Coronary artery (tissue), 2 donors: ENCODE measurements at regions not wholly inside any gene's neighbourhood (a gene's known extent, or its start where the extent isn't known, plus 50 kb on each side); places are given as distances from the start of the nearest gene placed in this dataset.
"Not testable (repeated sequence)": the region's sequence is repeated elsewhere in the genome, so short reads cannot be mapped to it uniquely, and the experiment has no call there.

Source experiments
- DNase-seq: peaks from one replicate; pipeline ENCODE4 v3.0.0-alpha.2; 2017; ENCODE audit warnings: low spot score
- H3K27ac ChIP-seq, 2 donors: fragments of 200-600 bp; sonication (generic); one replicate each; pipeline ENCODE4 v1.5.1; 2016 to 2019
- H3K4me3 ChIP-seq: fragments of 200-600 bp; sonication (generic); 2 replicates; pipeline ENCODE4 v1.5.1; 2016; ENCODE audit warnings: mild to moderate bottlenecking, moderate library complexity
- CTCF ChIP-seq: fragments of 200-600 bp; sonication (generic); IDR thresholded peaks from one replicate; pipeline ENCODE4 v1.5.1; 2019; ENCODE audit warnings: antibody characterized with exemption

DNA sequence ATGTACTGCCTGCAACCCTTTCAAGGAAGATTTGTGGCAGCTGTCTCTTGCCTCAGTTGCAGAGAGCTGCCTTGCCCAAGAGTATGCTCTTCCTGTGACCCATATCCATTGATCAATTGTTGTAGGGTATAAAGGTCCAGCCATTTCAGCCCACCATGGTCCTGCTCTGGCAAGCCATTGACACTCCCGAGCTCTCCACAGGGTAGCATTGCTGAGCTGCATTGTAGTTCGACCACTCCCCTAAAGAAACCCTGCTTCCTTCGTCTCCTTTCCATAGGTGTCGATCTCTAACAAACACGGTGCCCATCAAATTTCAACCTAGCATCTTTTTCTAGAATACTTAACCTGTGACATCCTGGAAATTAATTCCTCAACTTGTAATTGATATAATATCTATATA lies 104.9 kb upstream of the NDUFV2 start:
- Histone ChIP-seq H3K27ac (no peak overlapping the region), H3K4me3 (no peak overlapping the region)
- DNase-seq: no peak
- no peak for TF ChIP-seq CTCF

DNA sequence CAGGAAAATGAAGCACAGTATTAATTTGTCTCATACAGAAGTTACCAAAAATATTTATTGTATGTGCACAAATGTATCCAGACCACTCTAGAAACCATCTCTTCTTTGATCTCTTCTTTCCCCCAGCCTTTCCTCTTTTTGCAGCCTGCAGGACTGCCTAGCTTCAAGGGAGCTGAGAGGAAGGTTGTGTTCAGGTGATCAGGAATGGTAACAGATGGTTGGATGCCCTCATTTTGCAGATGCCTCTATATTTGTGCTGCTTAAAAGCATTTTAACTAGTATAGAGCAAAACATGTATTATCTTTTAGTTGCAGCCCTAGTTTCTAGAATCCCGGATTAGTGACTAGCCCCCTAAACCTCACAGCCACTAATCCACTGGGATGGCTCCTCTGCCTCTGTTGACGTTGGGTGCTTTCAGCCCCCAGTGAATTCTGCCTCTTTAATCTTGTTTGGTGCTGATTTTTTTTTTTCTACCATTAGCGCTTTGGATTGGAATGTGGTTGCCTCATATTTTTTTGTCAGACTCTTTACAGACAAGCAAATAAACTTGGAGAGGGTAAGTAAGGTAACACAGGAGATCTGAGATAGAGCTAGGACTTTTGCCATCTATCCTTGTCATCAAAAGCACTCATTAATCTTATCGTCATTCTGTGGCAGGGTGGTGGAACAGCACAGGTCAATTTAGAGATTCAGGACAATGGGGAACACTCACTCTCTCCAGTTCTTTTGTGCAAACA lies 103.8 kb upstream of the NDUFV2 start:
- DNase-seq: no peak
- TF ChIP-seq CTCF: no peak
- no peak overlapping the region for H3K4me3 ChIP-seq
- no peak overlapping the region for H3K27ac ChIP-seq

- Histone ChIP-seq H3K27ac (no peak overlapping the region), H3K4me3 (no peak overlapping the region)
- TF ChIP-seq CTCF: no peak
- no peak for DNase-seq
These were observed 102.6 kb upstream of the NDUFV2 start for GRCh38 chr18:8999872-9000271.

- H3K4me3 ChIP-seq: no peak overlapping the region
- H3K27ac ChIP-seq: no peak overlapping the region
- no peak for TF ChIP-seq CTCF
- DNase-seq: no peak
These were observed 101.8 kb upstream of the NDUFV2 start for GRCh38 chr18:9000733-9001132.

DNA sequence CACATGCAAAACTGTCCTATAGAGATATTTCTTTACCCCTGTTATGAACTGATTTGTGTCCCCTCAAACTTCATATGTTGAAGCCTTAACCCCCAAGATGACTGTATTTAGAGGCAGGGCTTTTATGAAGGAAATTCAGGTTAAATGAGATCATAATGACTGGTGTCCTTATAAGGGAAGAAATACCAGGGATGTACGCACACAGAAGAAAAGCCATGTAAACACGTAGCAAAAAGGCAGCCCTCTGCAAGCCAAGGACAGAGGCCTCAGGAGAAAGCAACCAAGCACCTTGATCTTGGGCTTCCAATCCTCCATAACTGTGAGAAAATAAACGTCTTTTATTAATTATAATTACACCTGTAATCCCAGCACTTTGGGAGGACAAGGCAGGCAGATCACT lies 101.3 kb upstream of the NDUFV2 start:
- no peak for TF ChIP-seq CTCF
- Histone ChIP-seq H3K27ac (no peak overlapping the region), H3K4me3 (no peak overlapping the region)
- DNase-seq: no peak

GRCh38 chr18:9003406-9004100 lies 98.9 kb upstream of the NDUFV2 start:
- H3K4me3 ChIP-seq: no peak overlapping the region
- no peak for TF ChIP-seq CTCF
- DNase-seq: no peak
- H3K27ac ChIP-seq: no peak overlapping the region

DNA sequence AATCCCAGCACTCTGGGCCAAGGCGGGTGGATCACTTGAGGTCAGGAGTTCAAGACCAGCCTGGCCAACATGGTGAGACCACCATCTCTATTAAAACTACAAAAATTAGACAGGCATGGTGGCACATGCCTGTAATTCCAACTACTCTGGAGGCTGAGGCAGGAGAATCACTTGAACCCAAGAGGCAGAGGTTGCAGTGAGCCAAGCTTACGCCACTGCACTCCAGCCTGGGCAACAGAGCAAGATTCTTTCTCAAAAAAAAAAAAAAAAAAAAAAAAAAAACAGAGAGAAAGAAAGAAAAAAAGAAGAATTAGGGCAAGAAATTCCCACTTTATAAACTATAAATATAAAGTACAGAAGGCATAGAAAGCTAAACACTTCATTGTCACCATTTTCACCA lies 98.2 kb upstream of the NDUFV2 start:
- H3K27ac ChIP-seq, H3K4me3 ChIP-seq, DNase-seq: not testable (repeated sequence)

- not testable (repeated sequence) for DNase-seq, H3K27ac ChIP-seq, H3K4me3 ChIP-seq
These were observed 94.8 kb upstream of the NDUFV2 start for GRCh38 chr18:9007700-9008099.
